ENCODE measurements at regions not wholly inside any gene's neighbourhood (a gene's known extent, or its start where the extent isn't known, plus 50 kb on each side); places are given as distances from the start of the nearest gene placed in this dataset.

DNA sequence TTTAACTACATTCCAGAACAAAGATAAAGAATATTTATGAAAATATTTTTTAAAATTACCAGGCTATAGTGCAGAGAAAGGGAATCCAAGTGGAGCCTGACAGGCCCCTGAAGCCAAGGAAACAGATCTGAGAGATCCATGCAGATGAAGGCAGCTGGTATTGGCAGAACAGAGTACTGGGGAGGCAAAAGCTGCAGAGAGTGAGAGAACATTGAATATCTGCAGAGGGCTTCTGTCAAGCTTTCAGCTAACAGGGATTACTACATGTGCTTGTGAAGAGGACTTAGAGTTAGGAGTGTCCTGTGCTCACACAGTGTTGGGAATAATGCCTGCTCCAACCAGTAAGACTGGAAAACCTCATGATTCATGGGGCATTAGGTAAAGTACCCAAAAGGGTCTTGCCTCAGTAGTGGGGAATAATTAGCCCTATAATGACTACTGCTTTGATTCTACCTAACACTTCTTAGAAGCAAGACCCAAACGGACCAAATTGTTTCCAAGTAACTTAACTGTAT, 657.2 kb downstream of the DHX35 start:
- TF ChIP-seq EZH2phosphoT487 (IDR thresholded peaks at IDR 0.05; ENCODE audit: low read depth) (no peak), CTCF (IDR thresholded peaks at IDR 0.05; ENCODE audit: low read depth, low read length) (no peak)
